ENCODE measurements at regions not wholly inside any gene's neighbourhood (a gene's known extent, or its start where the extent isn't known, plus 50 kb on each side); places are given as distances from the start of the nearest gene placed in this dataset.
"Not testable (repeated sequence)": the region's sequence is repeated elsewhere in the genome, so short reads cannot be mapped to it uniquely, and the experiment has no call there.

DNA sequence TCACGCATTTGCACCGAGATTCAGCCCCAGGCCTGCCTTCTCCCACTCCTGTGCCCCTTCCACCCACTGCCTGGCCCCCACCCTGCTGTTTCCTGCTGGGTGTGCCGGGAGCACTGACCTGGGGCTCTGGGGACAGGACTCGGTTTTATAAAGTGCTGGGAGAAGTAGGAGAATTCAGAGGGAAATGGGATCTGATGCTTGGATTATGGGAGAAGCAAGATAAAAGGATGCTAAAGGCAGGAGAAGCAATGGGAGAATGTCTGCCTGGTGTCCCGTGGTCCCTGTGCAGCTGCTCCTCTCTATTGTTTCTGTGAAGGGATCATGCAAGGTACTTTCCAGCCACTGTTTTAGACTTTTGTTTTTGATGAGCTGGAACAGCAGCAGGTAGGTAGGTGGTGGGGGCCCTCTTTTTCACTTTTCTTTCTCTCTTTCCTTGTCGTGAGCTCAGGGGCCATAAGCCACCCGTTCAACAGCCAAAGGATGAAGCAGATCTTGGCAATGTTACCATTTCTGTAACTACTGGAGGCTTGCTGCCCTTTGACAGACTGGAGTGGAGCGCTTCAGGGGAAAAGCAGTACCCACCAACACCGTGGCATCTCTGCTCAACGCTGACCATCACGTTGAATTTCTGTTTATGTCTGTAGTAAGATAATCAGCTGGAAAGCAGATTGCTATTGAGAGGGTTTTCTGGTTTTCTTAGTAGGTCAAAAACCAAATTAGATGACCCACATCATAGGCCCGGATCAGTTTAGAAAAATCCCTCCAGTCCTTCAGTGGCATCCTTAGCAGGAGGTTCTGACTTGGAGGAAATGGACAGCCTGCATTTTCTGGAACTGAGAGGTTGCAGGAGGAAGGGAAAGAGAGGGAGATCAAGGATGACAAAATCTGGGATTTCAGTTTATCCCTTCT is 63.8 kb upstream of the ENPP6 start:
- no peak for DNase-seq (ENCODE audit: low spot score)

GRCh38 chr4:184280591-184281071 is 63.0 kb upstream of the ENPP6 start:
- DNase-seq (ENCODE audit: low spot score): no peak

GRCh38 chr4:184280137-184280536 is 62.5 kb upstream of the ENPP6 start:
- no peak for DNase-seq (ENCODE audit: low spot score)

GRCh38 chr4:184279496-184280061 is 61.9 kb upstream of the ENPP6 start:
- DNase-seq (ENCODE audit: low spot score): no peak

GRCh38 chr4:184277769-184278168 is 60.1 kb upstream of the ENPP6 start:
- DNase-seq (ENCODE audit: low spot score): not testable (repeated sequence)

GRCh38 chr4:184277010-184277409 is 59.3 kb upstream of the ENPP6 start:
- DNase-seq (ENCODE audit: low spot score): not testable (repeated sequence)

- not testable (repeated sequence) for DNase-seq (ENCODE audit: low spot score)
Observed at GRCh38 chr4:184276346-184276745, 58.7 kb upstream of the ENPP6 start.

GRCh38 chr4:184275766-184276165 is 58.1 kb upstream of the ENPP6 start:
- no peak for DNase-seq (ENCODE audit: low spot score)

DNA sequence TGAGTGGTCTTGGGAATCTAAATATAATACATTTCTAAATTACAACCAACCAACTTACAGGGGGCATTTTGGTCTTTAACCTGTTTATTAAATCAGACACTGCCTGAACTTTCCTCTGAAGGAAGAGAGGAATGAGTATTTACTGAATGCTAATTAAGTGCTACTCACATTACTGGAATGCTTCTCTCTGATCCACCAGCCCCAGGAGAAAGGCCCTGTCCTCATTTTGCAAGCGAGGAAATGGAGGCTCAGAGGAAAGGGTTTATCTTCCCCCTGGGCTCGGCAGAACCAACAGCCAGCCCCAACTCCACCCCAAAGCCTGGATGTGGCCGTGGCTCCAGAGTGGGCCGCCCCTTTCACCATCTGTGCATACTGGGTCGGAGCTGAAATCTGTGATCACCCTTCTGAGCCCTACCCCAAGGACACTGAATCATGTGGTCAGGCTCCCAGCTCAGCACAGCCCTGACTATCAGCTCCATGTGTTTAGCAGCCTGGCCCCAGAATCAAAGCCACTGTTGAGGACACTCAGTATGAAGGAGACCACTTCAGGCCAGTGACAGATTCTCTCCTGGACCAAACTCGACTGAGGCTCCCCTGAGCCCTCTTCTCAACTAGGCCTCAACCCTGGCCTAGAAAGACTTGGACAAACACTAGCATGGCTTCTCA is 56.7 kb upstream of the ENPP6 start:
- no peak for DNase-seq (ENCODE audit: low spot score)

DNA sequence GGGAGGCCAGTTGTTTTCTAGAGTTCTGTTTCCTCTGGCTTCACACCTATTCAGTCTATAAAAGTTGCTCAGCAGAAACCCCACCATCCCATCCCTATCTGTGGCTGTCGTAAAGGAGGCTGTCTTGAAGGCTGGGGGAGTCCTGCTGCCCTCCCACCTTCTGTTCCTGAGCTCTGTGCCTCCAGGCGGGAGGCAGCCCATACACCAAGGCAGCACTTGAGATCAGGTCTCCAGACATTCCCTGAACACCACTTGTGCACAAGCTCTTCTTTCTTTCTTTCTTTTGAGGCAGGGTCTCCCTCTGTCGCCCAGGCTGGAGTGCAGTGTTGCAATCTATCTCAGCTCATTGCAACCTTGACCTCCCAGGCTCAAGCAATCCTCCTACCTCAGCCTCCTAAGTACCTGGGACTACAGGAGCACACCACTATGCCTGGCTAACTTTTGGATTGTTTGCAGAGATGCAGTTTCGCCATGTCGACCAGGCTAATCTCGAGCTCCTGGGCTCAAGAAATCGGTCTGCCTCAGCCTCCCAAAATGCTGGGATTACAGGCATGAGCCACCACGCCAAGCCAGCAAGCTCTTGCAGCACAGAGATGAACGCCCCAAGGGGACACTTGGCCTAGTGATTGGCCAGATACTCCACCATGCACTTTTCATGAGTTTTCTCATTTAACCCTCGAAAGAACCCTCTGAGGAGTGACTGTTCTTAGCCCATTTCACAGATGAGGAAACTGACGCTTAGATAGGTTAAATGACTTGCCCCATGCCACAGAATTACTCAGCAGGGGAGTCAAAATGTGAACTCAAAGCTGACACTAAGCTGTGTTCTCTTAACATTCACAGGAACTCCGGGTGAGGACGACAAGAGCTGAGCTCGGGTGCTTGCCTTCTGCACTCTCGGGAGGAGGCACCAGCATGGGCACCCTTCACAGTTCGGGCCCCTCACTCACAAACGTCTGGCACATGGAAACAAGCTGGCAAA is 55.8 kb upstream of the ENPP6 start:
- peak; percentile 1 for DNase-seq (ENCODE audit: low spot score)

GRCh38 chr4:184270808-184271413 is 53.2 kb upstream of the ENPP6 start:
- DNase-seq (ENCODE audit: low spot score): no peak

DNA sequence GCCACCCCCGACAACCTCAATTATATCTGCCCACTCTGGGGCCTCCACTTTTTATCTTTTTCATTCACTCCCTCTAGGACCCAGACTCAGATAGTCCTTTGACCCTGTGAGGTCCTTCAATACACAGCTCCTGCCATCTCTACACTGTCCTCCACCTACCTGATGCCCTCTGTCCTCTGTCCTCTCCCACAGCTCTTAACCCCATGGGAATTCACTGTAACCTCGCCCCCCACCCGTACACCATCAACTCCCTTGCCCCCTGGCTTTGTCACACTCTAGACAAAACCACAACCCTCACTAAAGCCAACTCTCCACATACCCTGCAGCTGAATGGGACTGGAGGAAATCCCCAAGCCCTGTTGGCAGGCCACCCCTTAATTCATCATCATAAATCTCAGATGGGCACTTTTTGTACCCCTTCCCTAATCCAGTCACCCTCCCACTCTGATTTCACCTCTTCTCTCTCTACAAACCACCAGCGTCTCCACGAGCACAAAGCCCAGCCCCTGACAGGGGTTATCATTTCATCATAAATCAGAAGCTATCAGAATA is 52.3 kb upstream of the ENPP6 start:
- DNase-seq (ENCODE audit: low spot score): peak; percentile 6

GRCh38 chr4:184268584-184269160 is 51.0 kb upstream of the ENPP6 start:
- no peak for DNase-seq (ENCODE audit: low spot score)

- peak; percentile 58 for DNase-seq (ENCODE audit: low spot score)
Observed at GRCh38 chr4:184267673-184268583, 50.3 kb upstream of the ENPP6 start.
